Neural progenitor cell (in vitro differentiated cells): ENCODE measurements at regions not wholly inside any gene's neighbourhood (a gene's known extent, or its start where the extent isn't known, plus 50 kb on each side); places are given as distances from the start of the nearest gene placed in this dataset.

ENCODE experiments used
- DNase-seq: peaks from one replicate; pipeline ENCODE4 v3.0.0-alpha.2; 2016; ENCODE audit warnings: low spot score
- H2AFZ ChIP-seq: fragments of 200-600 bp; sonication (generic); replicated peaks from 2 replicates; pipeline ENCODE4 v1.6.1; 2016; ENCODE audit warnings: antibody characterized with exemption
- H3F3A ChIP-seq: fragments of 200-600 bp; sonication (generic); 2 replicates; pipeline ENCODE4 v1.6.1; 2016; ENCODE audit warnings: antibody characterized with exemption, low read depth
- H3K27ac ChIP-seq: fragments of 200-600 bp; sonication (generic); 2 replicates; pipeline ENCODE4 v1.5.1; 2016; ENCODE audit warnings: mild to moderate bottlenecking
- H3K27me3 ChIP-seq: fragments of 200-600 bp; sonication (generic); 2 replicates; pipeline ENCODE4 v1.6.1; 2016; ENCODE audit warnings: mild to moderate bottlenecking, moderate library complexity
- H3K36me3 ChIP-seq: fragments of 200-600 bp; sonication (generic); 2 replicates; pipeline ENCODE4 v1.5.1; 2016
- H3K4me1 ChIP-seq: fragments of 200-600 bp; sonication (generic); 2 replicates; pipeline ENCODE4 v1.6.1; 2016; ENCODE audit warnings: mixed run types
- H3K4me2 ChIP-seq: fragments of 200-600 bp; sonication (generic); 2 replicates; pipeline ENCODE4 v1.6.1; 2016
- H3K4me3 ChIP-seq: fragments of 200-600 bp; sonication (generic); 2 replicates; pipeline ENCODE4 v1.5.1; 2016
- H3K79me2 ChIP-seq: fragments of 200-600 bp; sonication (generic); 2 replicates; pipeline ENCODE4 v1.6.1; 2016; ENCODE audit warnings: low read depth
- H3K9ac ChIP-seq: fragments of 200-600 bp; sonication (generic); 2 replicates; pipeline ENCODE4 v1.6.1; 2016
- H3K9me3 ChIP-seq: fragments of 200-600 bp; sonication (generic); 2 replicates; pipeline ENCODE4 v1.5.1; 2016; ENCODE audit warnings: low read depth
- H4K20me1 ChIP-seq: fragments of 200-600 bp; sonication (generic); 2 replicates; pipeline ENCODE4 v1.6.1; 2016; ENCODE audit warnings: low read depth
- H3K27ac Mint-ChIP-seq: 3 replicates; pipeline ENCODE4 v1.8.0; 2021; ENCODE audit warnings: mixed read lengths
- H3K27me3 Mint-ChIP-seq: 2 replicates; pipeline ENCODE4 v1.8.0; 2022; ENCODE audit warnings: low read depth, mild to moderate bottlenecking, inconsistent platforms, moderate library complexity, mixed read lengths; ENCODE audit not compliant: insufficient read depth
- H3K36me3 Mint-ChIP-seq: 3 replicates; pipeline ENCODE4 v1.8.0; 2021; ENCODE audit warnings: mixed read lengths
- H3K4me1 Mint-ChIP-seq: 3 replicates; pipeline ENCODE4 v1.8.0; 2021; ENCODE audit warnings: mixed read lengths
- H3K4me3 Mint-ChIP-seq: 3 replicates; pipeline ENCODE4 v1.8.0; 2021; ENCODE audit warnings: mild to moderate bottlenecking, moderate library complexity, mixed read lengths
- H3K9me3 Mint-ChIP-seq: 3 replicates; pipeline ENCODE4 v1.8.0; 2020; ENCODE audit warnings: mixed read lengths
- CTCF ChIP-seq: fragments of 200-600 bp; sonication (generic); IDR thresholded peaks from 2 replicates; pipeline ENCODE4 v1.5.1; 2017; ENCODE audit warnings: antibody characterized with exemption, mild to moderate bottlenecking
- EZH2 ChIP-seq: fragments of 200-600 bp; sonication (generic); IDR thresholded peaks from 2 replicates; pipeline ENCODE4 v1.6.1; 2017; ENCODE audit warnings: antibody characterized with exemption, mild to moderate bottlenecking, moderate library complexity
- EZH2phosphoT487 ChIP-seq: fragments of 200-600 bp; sonication (generic); IDR thresholded peaks from 2 replicates; pipeline ENCODE4 v1.6.1; 2017; ENCODE audit warnings: antibody characterized with exemption

- Histone ChIP-seq H3K27me3 (no peaks in the 10 kb centered on the region), H3K27ac (no peak overlapping the region), H3K79me2 (no peaks in the 10 kb centered on the region), H3F3A (no peaks in the 10 kb centered on the region), H4K20me1 (no peaks in the 10 kb centered on the region), H3K4me1 (no peaks in the 10 kb centered on the region), H3K4me3 (no peak overlapping the region), H3K4me2 (no peak overlapping the region), H3K9ac (no peak overlapping the region), H2AFZ (no peak overlapping the region), H3K36me3 (no peaks in the 10 kb centered on the region), H3K9me3 (no peaks in the 10 kb centered on the region)
- no peak overlapping the region for H3K4me3 Mint-ChIP-seq
- DNase-seq: no peak
- no peaks in the 10 kb centered on the region for H3K27me3 Mint-ChIP-seq
- peaks cover 4% of the 10 kb centered on the region for H3K9me3 Mint-ChIP-seq
- H3K36me3 Mint-ChIP-seq: no peaks in the 10 kb centered on the region
- no peaks in the 10 kb centered on the region for H3K4me1 Mint-ChIP-seq
- TF ChIP-seq CTCF (no peak), EZH2phosphoT487 (no peak), EZH2 (no peak)
- no peak overlapping the region for H3K27ac Mint-ChIP-seq
Observed at GRCh38 chr5:110812639-110813038, 73.8 kb downstream of the SLC25A46 start.

GRCh38 chr5:110815916-110816605 lies 77.3 kb downstream of the SLC25A46 start:
- H3K4me1 Mint-ChIP-seq: no peaks in the 10 kb centered on the region
- Histone ChIP-seq H3K36me3 (no peaks in the 10 kb centered on the region), H4K20me1 (no peaks in the 10 kb centered on the region), H3K4me1 (no peaks in the 10 kb centered on the region), H3K27ac (no peak overlapping the region), H3K4me3 (no peak overlapping the region), H3K4me2 (no peak overlapping the region), H3K79me2 (no peaks in the 10 kb centered on the region), H3K9me3 (no peaks in the 10 kb centered on the region), H3K27me3 (no peaks in the 10 kb centered on the region), H3F3A (no peaks in the 10 kb centered on the region), H2AFZ (no peak overlapping the region), H3K9ac (no peak overlapping the region)
- no peak overlapping the region for H3K27ac Mint-ChIP-seq
- H3K27me3 Mint-ChIP-seq: no peaks in the 10 kb centered on the region
- no peak for DNase-seq
- H3K4me3 Mint-ChIP-seq: no peak overlapping the region
- no peaks in the 10 kb centered on the region for H3K36me3 Mint-ChIP-seq
- peaks cover 4% of the 10 kb centered on the region for H3K9me3 Mint-ChIP-seq
- TF ChIP-seq EZH2phosphoT487 (no peak), CTCF (no peak), EZH2 (no peak)

GRCh38 chr5:110817459-110817858 lies 78.7 kb downstream of the SLC25A46 start:
- no peak overlapping the region for H3K27ac ChIP-seq
- H3K79me2 ChIP-seq: no peaks in the 10 kb centered on the region
- H3K4me3 Mint-ChIP-seq: no peak overlapping the region
- H3K27ac Mint-ChIP-seq: no peak overlapping the region
- H3K4me3 ChIP-seq: no peak overlapping the region
- no peak overlapping the region for H3K9ac ChIP-seq
- H3K9me3 ChIP-seq: no peaks in the 10 kb centered on the region
- no peaks in the 10 kb centered on the region for H3K27me3 ChIP-seq
- H2AFZ ChIP-seq: no peak overlapping the region
- H3K36me3 Mint-ChIP-seq: no peaks in the 10 kb centered on the region
- no peaks in the 10 kb centered on the region for H3K36me3 ChIP-seq
- H3K27me3 Mint-ChIP-seq: no peaks in the 10 kb centered on the region
- no peaks in the 10 kb centered on the region for H3K4me1 Mint-ChIP-seq
- DNase-seq: no peak
- no peak overlapping the region for H3K4me2 ChIP-seq
- TF ChIP-seq CTCF: no peak
- TF ChIP-seq EZH2: no peak
- no peak for TF ChIP-seq EZH2phosphoT487
- H3K4me1 ChIP-seq: no peaks in the 10 kb centered on the region
- H4K20me1 ChIP-seq: no peaks in the 10 kb centered on the region
- no peaks in the 10 kb centered on the region for H3F3A ChIP-seq
- peaks cover 3% of the 10 kb centered on the region for H3K9me3 Mint-ChIP-seq
